ENCODE measurements at regions not wholly inside any gene's neighbourhood (a gene's known extent, or its start where the extent isn't known, plus 50 kb on each side); places are given as distances from the start of the nearest gene placed in this dataset.

GRCh38 chr4:24249972-24250371, 334.4 kb downstream of the DHX15 start:
- Histone ChIP-seq H3K4me1 (peaks cover 4 to 10% of the 10 kb centered on the region in 2 donors), H3K27me3 (no peaks in the 10 kb centered on the region), H3K27ac (no peak overlapping the region), H3K36me3 (no peaks in the 10 kb centered on the region), H3K4me3 (replicated peaks in 1 of 3) (no peak overlapping the region), H3K9me3 (no peaks in the 10 kb centered on the region)
- TF ChIP-seq POLR2A (IDR thresholded peaks at IDR 0.05) (no peak), CTCF (IDR thresholded peaks at IDR 0.05) (no peak)
- DNase-seq, result no peak
- WGBS, 2 donors, result 87 to 89% methylated on average over 5 of the region's 5 CpGs
- intact Hi-C loops (cut with DNase I), result no loop called here

- H3K4me1 ChIP-seq, result peaks cover 4 to 10% of the 10 kb centered on the region in 2 donors
- no peak overlapping the region for H3K4me3 ChIP-seq (replicated peaks in 1 of 3)
- no peaks in the 10 kb centered on the region for H3K9me3 ChIP-seq
- intact Hi-C loops (cut with DNase I), result no loop called here
- H3K27me3 ChIP-seq, result no peaks in the 10 kb centered on the region
- H3K36me3 ChIP-seq, result no peaks in the 10 kb centered on the region
- TF ChIP-seq POLR2A (IDR thresholded peaks at IDR 0.05) (no peak), CTCF (IDR thresholded peaks at IDR 0.05) (no peak)
- 64 to 69% methylated on average over 17 of the region's 17 CpGs for WGBS, 2 donors
- DNase-seq, result no peak
- H3K27ac ChIP-seq, result peak overlapping the region in 1 of 3 donors; percentile 5
These were observed 335.4 kb downstream of the DHX15 start for GRCh38 chr4:24248674-24249630.

- Histone ChIP-seq H3K4me1 (peaks cover 4 to 10% of the 10 kb centered on the region in 2 donors), H3K27ac (no peak overlapping the region), H3K36me3 (no peaks in the 10 kb centered on the region), H3K27me3 (no peaks in the 10 kb centered on the region), H3K9me3 (no peaks in the 10 kb centered on the region), H3K4me3 (replicated peaks in 1 of 3) (no peak overlapping the region)
- TF ChIP-seq POLR2A (IDR thresholded peaks at IDR 0.05), result no peak
- TF ChIP-seq CTCF (IDR thresholded peaks at IDR 0.05), result no peak
- WGBS, 2 donors, result 60 to 73% methylated on average over 2 of the region's 2 CpGs
- DNase-seq, result peak; percentile 41 to 48
- intact Hi-C loops (cut with DNase I), result no loop called here
These were observed 338.9 kb downstream of the DHX15 start for GRCh38 chr4:24245491-24245820.

- peak; percentile 16 to 24 for DNase-seq
- intact Hi-C loops (cut with DNase I), result no loop called here
- Histone ChIP-seq H3K9me3 (no peaks in the 10 kb centered on the region), H3K27ac (no peak overlapping the region), H3K27me3 (no peaks in the 10 kb centered on the region), H3K4me3 (replicated peaks in 1 of 3) (no peak overlapping the region), H3K4me1 (peaks cover 4 to 10% of the 10 kb centered on the region in 2 donors), H3K36me3 (no peaks in the 10 kb centered on the region)
- TF ChIP-seq POLR2A (IDR thresholded peaks at IDR 0.05), result no peak
- no peak for TF ChIP-seq CTCF (IDR thresholded peaks at IDR 0.05)
- WGBS, 2 donors, result 68 to 75% methylated on average over 9 of the region's 9 CpGs
These were observed 339.5 kb downstream of the DHX15 start for GRCh38 chr4:24244663-24245490.
